Hematopoietic multipotent progenitor cell (in vitro differentiated cells): ENCODE measurements at regions not wholly inside any gene's neighbourhood (a gene's known extent, or its start where the extent isn't known, plus 50 kb on each side); places are given as distances from the start of the nearest gene placed in this dataset.

Experiments
- DNase-seq, 3 donors: peaks; one replicate each; pipeline ENCODE4 v3.0.0-alpha.2; 2011 to 2015; ENCODE audit warnings: low read depth in 2 of 3, low spot score in 2 of 3

- DNase-seq: no peak
Observed at GRCh38 chr13:106182404-106182803, 353.1 kb downstream of the EFNB2 start.

- DNase-seq: no peak
Observed at GRCh38 chr13:106178816-106179215, 356.6 kb downstream of the EFNB2 start.

GRCh38 chr13:106177146-106177545 is 358.3 kb downstream of the EFNB2 start:
- DNase-seq: no peak

- DNase-seq: no peak
Observed at GRCh38 chr13:106176117-106176516, 359.3 kb downstream of the EFNB2 start.

GRCh38 chr13:106173891-106174610 is 361.4 kb downstream of the EFNB2 start:
- DNase-seq: no peak

GRCh38 chr13:106173346-106173745 is 362.1 kb downstream of the EFNB2 start:
- no peak for DNase-seq

GRCh38 chr13:106172176-106172905 is 363.1 kb downstream of the EFNB2 start:
- no peak for DNase-seq

GRCh38 chr13:106163426-106163825 is 372.0 kb downstream of the EFNB2 start:
- no peak for DNase-seq

GRCh38 chr13:106161146-106161545 is 374.3 kb downstream of the EFNB2 start:
- DNase-seq: no peak

GRCh38 chr13:106159295-106160195 is 375.9 kb downstream of the EFNB2 start:
- DNase-seq: no peak

GRCh38 chr13:106156468-106156867 is 379.0 kb downstream of the EFNB2 start:
- DNase-seq: no peak

GRCh38 chr13:106155411-106155810 is 380.1 kb downstream of the EFNB2 start:
- DNase-seq: no peak

- no peak for DNase-seq
Observed at GRCh38 chr13:106153876-106154275, 381.6 kb downstream of the EFNB2 start.

GRCh38 chr13:106153041-106153440 is 382.4 kb downstream of the EFNB2 start:
- no peak for DNase-seq

GRCh38 chr13:106152047-106152446 is 383.4 kb downstream of the EFNB2 start:
- DNase-seq: no peak

- DNase-seq: no peak
Observed at GRCh38 chr13:106151056-106151699, 384.3 kb downstream of the EFNB2 start.

GRCh38 chr13:106145997-106146864 is 389.2 kb downstream of the EFNB2 start:
- DNase-seq: no peak

GRCh38 chr13:106145070-106145469 is 390.4 kb downstream of the EFNB2 start:
- no peak for DNase-seq

- no peak for DNase-seq
Observed at GRCh38 chr13:106143930-106144709, 391.3 kb downstream of the EFNB2 start.
